Neural progenitor cell (in vitro differentiated cells): ENCODE measurements at regions not wholly inside any gene's neighbourhood (a gene's known extent, or its start where the extent isn't known, plus 50 kb on each side); places are given as distances from the start of the nearest gene placed in this dataset.

Experiments used
- CTCF ChIP-seq: fragments of 200-600 bp; sonication (generic); IDR thresholded peaks from 2 replicates; pipeline ENCODE4 v1.5.1; 2017; ENCODE audit warnings: antibody characterized with exemption, mild to moderate bottlenecking
- EZH2 ChIP-seq: fragments of 200-600 bp; sonication (generic); IDR thresholded peaks from 2 replicates; pipeline ENCODE4 v1.6.1; 2017; ENCODE audit warnings: antibody characterized with exemption, mild to moderate bottlenecking, moderate library complexity

- TF ChIP-seq CTCF (no peak), EZH2 (no peak)
Measured at GRCh38 chr22:48873191-48873520, 954.5 kb downstream of the BRD1 start.
